Adrenal gland (tissue), 9 donors: ENCODE measurements at regions not wholly inside any gene's neighbourhood (a gene's known extent, or its start where the extent isn't known, plus 50 kb on each side); places are given as distances from the start of the nearest gene placed in this dataset.

ENCODE experiments used
- DNase-seq, 7 donors: peaks; one replicate each; pipeline ENCODE4 v3.0.0-alpha.2; 2019 to 2020
- H3K27ac ChIP-seq, 5 donors: fragments of 200-600 bp; sonication (generic) in 4 of 5; 1 replicate in 3 of 5; 2 replicates in 2 of 5; pipeline versions ENCODE4 v1.5.1 to v1.8.0; 2016 to 2020; ENCODE audit warnings: mild to moderate bottlenecking in 1 of 5
- H3K27me3 ChIP-seq: fragments of 200-600 bp; 2 replicates; pipeline ENCODE4 v1.8.0; 2021
- H3K36me3 ChIP-seq, 2 donors: fragments of 200-600 bp; replicated peaks in 1 of 2; 1 replicate in 1 of 2; 2 replicates in 1 of 2; pipeline versions ENCODE4 v1.5.1 to v1.8.0; 2018 to 2022
- H3K4me1 ChIP-seq, 2 donors: fragments of 200-600 bp; replicated peaks in 1 of 2; 1 replicate in 1 of 2; 2 replicates in 1 of 2; pipeline versions ENCODE4 v1.5.1 to v1.8.0; 2018 to 2021
- H3K4me3 ChIP-seq, 4 donors: fragments of 200-600 bp; sonication (generic) in 3 of 4; one replicate each; pipeline ENCODE4 v1.5.1; 2016 to 2018
- H3K9me3 ChIP-seq, 3 donors: fragments of 200-600 bp; sonication (generic) in 1 of 3; replicated peaks in 1 of 3; 1 replicate in 2 of 3; 2 replicates in 1 of 3; pipeline versions ENCODE4 v1.5.1 to v1.8.0; 2016 to 2021
- CTCF ChIP-seq, 6 experiments: fragments of 450-650 bp in 4 of 6; fragments of 200-600 bp in 2 of 6; sonication (generic) in 1 of 6; IDR thresholded peaks; 1 replicate in 5 of 6; 2 replicates in 1 of 6; pipeline versions ENCODE4 v1.5.1 to v1.8.0; 2016 to 2021; ENCODE audit warnings: antibody characterized with exemption in 6 of 6, mild to moderate bottlenecking in 2 of 6, moderate library complexity in 1 of 6
- POLR2A ChIP-seq, 2 donors: fragments of 450-650 bp; IDR thresholded peaks; one replicate each; pipeline ENCODE4 v1.6.1; 2017; ENCODE audit warnings: antibody characterized with exemption in 2 of 2, mild to moderate bottlenecking in 2 of 2, moderate library complexity in 1 of 2
- WGBS, 4 donors: extraction: QIAGEN DNeasy Blood & Tissue Kit in 2 of 4; methylation state at CpG; one replicate each; pipeline versions ENCODE4 v1.1.5 to v1.1.7; 2013 to 2017; 5-methylcytosine and 5-hydroxymethylcytosine counted together
- intact Hi-C, 2 donors: fragments of 100-400 bp; cut with DNase I; formaldehyde crosslinking; loops; one replicate each; pipeline versions ENCODE4 v1.14.1 to v1.15.0; 2022 to 2023
- donor health status: healthy with polysubstance abuse.
- donor health status: Bipolar disorder and iron deficiency.
- donor health status: DM: yes; HTN: yes; CAD: no.
- donor health status: DM: no; HTN: no; CAD: no.
- donor health status: DM: no; HTN: no; CAD: no.

DNA sequence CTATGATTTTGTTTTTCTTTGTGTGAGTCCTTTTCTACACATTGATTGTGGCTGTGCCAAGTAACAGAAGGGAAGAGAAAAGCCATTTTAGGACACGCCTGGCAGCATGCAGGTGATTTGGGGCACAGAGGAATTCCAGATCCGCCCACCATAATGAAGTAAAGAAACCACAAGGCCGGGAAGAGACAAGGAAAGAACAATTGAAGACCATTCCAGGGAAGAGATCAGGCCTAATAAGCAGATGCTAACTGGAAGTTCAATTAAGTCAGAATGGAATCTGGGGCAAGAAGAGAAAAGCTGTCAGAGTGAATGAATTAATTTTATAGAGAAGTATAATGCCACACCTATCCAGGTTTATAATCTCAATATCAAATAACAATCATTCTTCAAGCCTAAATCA lies 110.2 kb upstream of the ISL1 start:
- no peaks in the 10 kb centered on the region for H3K27me3 ChIP-seq
- intact Hi-C loops, result no loop called here
- WGBS, 4 donors, result 55 to 69% (median 63%) methylated on average over 3 of the region's 3 CpGs
- DNase-seq, result no peak
- no peak overlapping the region for H3K4me3 ChIP-seq
- H3K36me3 ChIP-seq, result no peaks in the 10 kb centered on the region
- no peak overlapping the region for H3K27ac ChIP-seq
- TF ChIP-seq POLR2A (IDR thresholded peaks at IDR 0.05) (no peak), CTCF (IDR thresholded peaks at IDR 0.05) (no peak)
- H3K4me1 ChIP-seq, result no peaks in the 10 kb centered on the region
- H3K9me3 ChIP-seq, result peaks cover 0 to 3% (median 0%) of the 10 kb centered on the region in 3 donors

DNA sequence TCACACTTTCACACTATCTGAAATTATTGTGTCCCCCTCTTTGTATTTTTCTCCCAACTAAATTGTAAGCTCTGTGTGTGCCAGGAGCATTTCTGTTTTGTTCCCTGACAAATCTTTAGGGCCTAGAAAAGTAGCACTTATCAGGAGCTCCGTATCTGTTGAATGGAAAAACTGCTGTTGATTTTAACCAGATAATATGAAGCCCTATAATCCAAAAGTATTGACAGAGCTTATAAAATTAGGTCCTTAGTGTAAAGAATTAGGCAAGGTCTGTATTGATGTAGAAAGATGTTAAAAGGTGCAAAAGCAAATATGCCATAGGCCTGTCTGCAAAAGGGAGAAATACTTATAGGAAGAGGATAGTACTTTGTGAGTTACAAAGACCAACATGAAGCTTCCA lies 109.4 kb upstream of the ISL1 start:
- intact Hi-C loops, result no loop called here
- Histone ChIP-seq H3K4me3 (no peak overlapping the region), H3K36me3 (no peaks in the 10 kb centered on the region), H3K27me3 (no peaks in the 10 kb centered on the region), H3K4me1 (no peaks in the 10 kb centered on the region), H3K27ac (no peak overlapping the region), H3K9me3 (peaks cover 0 to 3% (median 0%) of the 10 kb centered on the region in 3 donors)
- DNase-seq, result no peak
- TF ChIP-seq CTCF (IDR thresholded peaks at IDR 0.05) (no peak), POLR2A (IDR thresholded peaks at IDR 0.05) (no peak)
- WGBS, 4 donors, result 67 to 78% (median 72%) methylated on average over 1 of the region's 1 CpG

DNA sequence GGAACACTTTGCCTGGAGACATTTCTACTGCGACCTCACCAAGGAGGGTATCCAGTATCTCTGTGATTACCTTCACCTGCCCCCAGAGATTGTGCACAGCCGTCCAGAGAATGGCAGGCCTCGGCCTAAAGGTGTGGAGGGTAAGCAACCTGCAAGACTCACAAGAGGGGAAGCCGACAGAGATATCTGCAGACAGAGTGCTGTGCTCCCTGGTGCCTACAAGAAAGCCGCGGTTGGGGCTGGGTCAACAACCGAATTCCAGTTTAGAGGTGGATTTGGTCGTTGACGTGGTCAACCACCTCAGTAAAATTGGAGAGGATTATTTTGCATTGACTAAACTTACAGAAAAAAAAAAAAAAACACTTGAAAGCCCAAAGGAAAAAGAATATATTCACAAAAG lies 107.8 kb upstream of the ISL1 start:
- Histone ChIP-seq H3K27me3 (no peaks in the 10 kb centered on the region), H3K9me3 (peaks cover 0 to 3% (median 0%) of the 10 kb centered on the region in 3 donors), H3K27ac (no peak overlapping the region), H3K36me3 (no peaks in the 10 kb centered on the region), H3K4me1 (no peaks in the 10 kb centered on the region), H3K4me3 (no peak overlapping the region)
- intact Hi-C loops, result no loop called here
- DNase-seq, result no peak
- 78 to 84% (median 79%) methylated on average over 9 of the region's 9 CpGs for WGBS, 4 donors
- no peak for TF ChIP-seq CTCF (IDR thresholded peaks at IDR 0.05)
- TF ChIP-seq POLR2A (IDR thresholded peaks at IDR 0.05), result no peak

GRCh38 chr5:51276250-51276649 lies 107.0 kb upstream of the ISL1 start:
- no peak overlapping the region for H3K4me3 ChIP-seq
- H3K4me1 ChIP-seq, result no peaks in the 10 kb centered on the region
- H3K27ac ChIP-seq, result no peak overlapping the region
- intact Hi-C loops, result no loop called here
- TF ChIP-seq CTCF (IDR thresholded peaks at IDR 0.05) (no peak), POLR2A (IDR thresholded peaks at IDR 0.05) (no peak)
- 58 to 78% (median 73%) methylated on average over 2 of the region's 2 CpGs for WGBS, 4 donors
- no peaks in the 10 kb centered on the region for H3K36me3 ChIP-seq
- no peaks in the 10 kb centered on the region for H3K27me3 ChIP-seq
- no peaks in the 10 kb centered on the region for H3K9me3 ChIP-seq
- no peak for DNase-seq
